Lower leg skin (tissue), 4 donors: ENCODE measurements at regions not wholly inside any gene's neighbourhood (a gene's known extent, or its start where the extent isn't known, plus 50 kb on each side); places are given as distances from the start of the nearest gene placed in this dataset.

Source experiments
- DNase-seq, 2 donors: peaks; one replicate each; pipeline ENCODE4 v3.0.0-alpha.2; 2019; ENCODE audit warnings: low spot score in 2 of 2
- H3K4me3 ChIP-seq: fragments of 200-600 bp; sonication (generic); 2 replicates; pipeline ENCODE4 v1.5.1; 2017; ENCODE audit warnings: mild to moderate bottlenecking, low read depth; ENCODE audit not compliant: poor library complexity, severe bottlenecking
- POLR2A ChIP-seq, 2 donors: fragments of 450-650 bp; IDR thresholded peaks; one replicate each; pipeline ENCODE4 v1.6.1; 2016 to 2017; ENCODE audit warnings: antibody characterized with exemption in 2 of 2, mild to moderate bottlenecking in 1 of 2, moderate library complexity in 1 of 2
- WGBS, 2 donors: methylation state at CpG; one replicate each; pipeline ENCODE4 v1.1.5; 2018; 5-methylcytosine and 5-hydroxymethylcytosine counted together
- intact Hi-C: fragments of 100-400 bp; cut with DNase I; formaldehyde crosslinking; loops from one replicate; pipeline ENCODE4 v1.15.0; 2023; ENCODE audit warnings: low total_unique reads
- TF ChIP-seq, protein P1 (sequence below), 3 donors: fragments of 450-650 bp; IDR thresholded peaks; one replicate each; pipeline ENCODE4 v1.5.1; 2016; ENCODE audit warnings: antibody characterized with exemption in 3 of 3, mild to moderate bottlenecking in 3 of 3, moderate library complexity in 2 of 3

DNA sequence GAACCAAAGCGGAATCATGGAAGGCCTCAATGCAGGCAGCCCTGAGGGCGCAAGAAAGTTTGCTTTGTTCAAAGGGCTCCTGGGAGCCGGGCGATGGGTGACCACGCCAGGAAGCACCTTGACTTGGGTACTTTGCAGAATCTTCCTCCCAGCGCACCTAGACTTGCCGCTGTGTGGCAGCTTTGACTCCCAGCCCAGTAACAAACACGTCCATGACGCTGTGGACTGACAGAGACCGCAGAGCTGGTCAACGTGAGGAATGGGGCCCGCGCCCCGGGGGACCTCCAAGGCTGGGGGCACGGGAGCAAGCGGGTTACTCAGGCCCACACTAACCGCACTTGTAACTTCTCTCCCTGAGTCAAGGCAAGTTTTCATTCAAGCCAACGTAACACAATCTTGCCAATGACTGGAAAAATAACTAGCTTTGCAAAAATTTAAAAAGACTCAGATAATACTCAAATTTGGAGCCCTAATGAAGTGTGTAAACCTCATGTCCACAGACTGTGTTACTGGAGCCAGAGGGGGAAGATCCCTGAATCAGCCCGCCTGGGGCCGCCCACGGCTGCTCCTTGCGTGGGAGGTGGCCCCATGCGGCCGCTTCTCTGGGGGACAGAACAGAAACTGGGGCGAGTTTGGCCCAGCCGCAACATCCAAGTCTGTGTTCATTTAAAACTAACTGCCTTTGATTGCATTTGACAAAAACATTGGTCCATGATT, 130.8 kb downstream of the DNAJB6 start:
- intact Hi-C loops = no loop called here
- DNase-seq = peak in 1 of 2 donors; percentile 78

DNA sequence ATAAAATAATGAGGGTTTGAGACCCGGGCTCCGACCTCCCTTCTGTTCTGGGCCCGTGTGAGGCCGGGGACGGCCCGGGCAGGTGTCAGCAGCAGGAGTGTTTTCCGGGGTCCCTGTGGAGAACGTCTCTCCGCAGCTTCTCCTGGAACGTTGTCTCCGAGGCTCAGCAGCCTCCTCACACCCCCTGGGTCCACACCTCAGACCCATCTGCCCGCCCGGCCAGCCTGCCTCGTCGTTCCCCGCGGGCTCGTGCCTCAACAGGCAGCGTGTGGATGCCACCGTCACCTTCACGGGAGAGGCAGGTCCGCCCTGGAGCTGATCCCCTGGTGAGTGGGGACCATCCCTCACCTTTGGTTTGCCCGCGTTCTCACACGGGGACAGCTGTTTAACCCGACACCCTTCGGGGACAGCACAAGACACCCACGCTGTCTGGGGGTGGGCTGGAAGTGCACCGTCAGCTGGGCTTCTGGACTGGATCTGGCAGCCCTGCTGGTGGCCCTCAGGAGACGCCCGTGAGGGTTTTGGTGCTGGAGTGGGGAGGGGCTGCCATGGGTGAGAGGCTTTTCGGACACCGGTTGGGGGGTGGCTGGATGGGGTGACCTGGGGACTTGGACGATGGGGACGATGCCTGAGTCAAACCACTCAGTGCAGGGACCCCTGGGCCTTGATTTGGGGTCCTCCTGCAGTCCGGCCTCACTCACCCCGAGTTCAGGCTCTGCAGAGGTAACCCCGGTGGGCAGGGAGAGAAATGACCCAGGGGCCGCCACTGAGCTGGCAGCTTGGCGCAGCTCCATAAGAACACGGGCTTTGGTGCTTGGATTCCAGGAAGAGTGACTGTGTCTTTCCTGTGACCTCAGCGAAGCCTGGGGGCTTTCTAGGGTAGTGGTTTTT, 131.7 kb downstream of the DNAJB6 start:
- peak in 1 of 2 donors; percentile 79 for DNase-seq

More for the DNA sequence above, 130.8 kb downstream of the DNAJB6 start:
- WGBS, 2 donors = 84 to 85% methylated on average over 26 of the region's 26 CpGs
- no peak for TF ChIP-seq POLR2A (IDR thresholded peaks at IDR 0.05)
- TF ChIP-seq, protein P1, sequence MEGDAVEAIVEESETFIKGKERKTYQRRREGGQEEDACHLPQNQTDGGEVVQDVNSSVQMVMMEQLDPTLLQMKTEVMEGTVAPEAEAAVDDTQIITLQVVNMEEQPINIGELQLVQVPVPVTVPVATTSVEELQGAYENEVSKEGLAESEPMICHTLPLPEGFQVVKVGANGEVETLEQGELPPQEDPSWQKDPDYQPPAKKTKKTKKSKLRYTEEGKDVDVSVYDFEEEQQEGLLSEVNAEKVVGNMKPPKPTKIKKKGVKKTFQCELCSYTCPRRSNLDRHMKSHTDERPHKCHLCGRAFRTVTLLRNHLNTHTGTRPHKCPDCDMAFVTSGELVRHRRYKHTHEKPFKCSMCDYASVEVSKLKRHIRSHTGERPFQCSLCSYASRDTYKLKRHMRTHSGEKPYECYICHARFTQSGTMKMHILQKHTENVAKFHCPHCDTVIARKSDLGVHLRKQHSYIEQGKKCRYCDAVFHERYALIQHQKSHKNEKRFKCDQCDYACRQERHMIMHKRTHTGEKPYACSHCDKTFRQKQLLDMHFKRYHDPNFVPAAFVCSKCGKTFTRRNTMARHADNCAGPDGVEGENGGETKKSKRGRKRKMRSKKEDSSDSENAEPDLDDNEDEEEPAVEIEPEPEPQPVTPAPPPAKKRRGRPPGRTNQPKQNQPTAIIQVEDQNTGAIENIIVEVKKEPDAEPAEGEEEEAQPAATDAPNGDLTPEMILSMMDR (IDR thresholded peaks at IDR 0.05) = no peak
- no peak overlapping the region for H3K4me3 ChIP-seq

DNA sequence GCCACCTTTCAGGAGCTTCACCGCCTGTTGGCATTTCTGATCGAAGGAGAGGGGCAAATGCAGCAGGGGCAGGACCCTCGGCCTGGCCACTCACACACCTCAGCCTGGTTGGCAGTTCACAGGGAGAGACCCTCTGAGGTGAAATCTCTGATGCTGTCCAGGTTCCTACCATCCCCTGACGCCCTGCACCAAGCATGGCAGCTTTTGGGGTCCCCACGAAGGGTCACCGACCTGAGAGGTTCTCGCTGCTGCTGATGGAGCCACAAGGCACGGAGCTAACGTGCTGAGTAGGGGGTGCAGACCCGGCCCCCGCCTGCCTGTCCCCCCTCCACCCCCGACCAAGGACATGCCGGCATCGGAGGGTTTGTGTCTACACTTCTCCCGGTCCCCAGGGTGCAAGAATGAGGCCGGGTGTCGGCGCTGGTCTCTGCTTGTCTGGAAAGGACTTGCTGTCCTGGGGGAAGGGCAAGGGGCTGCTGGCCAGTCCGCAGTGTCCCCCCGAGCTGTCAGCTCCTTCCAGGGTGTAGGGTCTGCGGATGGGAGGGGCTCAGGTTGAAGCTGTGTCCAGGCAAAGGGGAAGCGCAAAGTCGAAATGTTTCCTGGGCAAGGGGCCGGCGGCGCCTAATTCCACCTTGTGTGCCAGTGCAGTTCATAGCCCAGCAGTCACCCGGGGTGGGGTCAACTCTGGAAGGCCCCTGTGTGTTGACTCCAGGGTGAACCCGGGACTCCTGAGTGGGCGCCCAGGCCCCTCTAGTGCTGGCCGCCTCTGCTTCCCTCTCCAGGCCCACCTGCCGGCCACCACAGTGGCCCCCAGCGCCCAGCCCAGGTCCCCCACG, 132.6 kb downstream of the DNAJB6 start:
- 84% methylated on average over 27 to 31 of the region's 33 CpGs for WGBS, 2 donors
- no peak for TF ChIP-seq POLR2A (IDR thresholded peaks at IDR 0.05)
- TF ChIP-seq, protein P1 (IDR thresholded peaks at IDR 0.05) = no peak
- DNase-seq = peak in 1 of 2 donors; percentile 83
- intact Hi-C loops = no loop called here
- no peak overlapping the region for H3K4me3 ChIP-seq

More for the DNA sequence above, 131.7 kb downstream of the DNAJB6 start:
- H3K4me3 ChIP-seq = no peak overlapping the region
- intact Hi-C loops = no loop called here
- TF ChIP-seq, protein P1 (IDR thresholded peaks at IDR 0.05) = no peak
- TF ChIP-seq POLR2A (IDR thresholded peaks at IDR 0.05) = no peak
- WGBS, 2 donors = 74 to 76% methylated on average over 42 of the region's 42 CpGs

DNA sequence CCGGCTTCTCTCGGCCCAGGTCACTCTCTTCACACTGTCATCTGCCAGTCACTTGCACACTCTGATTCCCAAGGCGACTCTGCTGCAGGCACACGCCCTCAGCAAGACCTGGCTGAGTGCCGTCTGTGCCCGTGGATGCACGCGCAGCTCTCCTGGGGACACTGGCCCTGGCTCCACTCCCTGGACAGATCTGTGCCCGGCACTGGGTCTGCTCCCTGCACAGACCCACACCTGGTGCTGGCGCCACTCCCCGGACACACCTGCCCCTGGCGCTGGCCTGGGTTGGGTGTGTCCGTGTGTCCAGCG, 133.2 kb downstream of the DNAJB6 start:
- WGBS, 2 donors = 86 to 95% methylated on average over 11 to 14 of the region's 14 CpGs
- intact Hi-C loops = no loop called here
- no peak overlapping the region for H3K4me3 ChIP-seq
- TF ChIP-seq POLR2A (IDR thresholded peaks at IDR 0.05) = no peak
- TF ChIP-seq, protein P1 (IDR thresholded peaks at IDR 0.05) = no peak
- DNase-seq = no peak

DNA sequence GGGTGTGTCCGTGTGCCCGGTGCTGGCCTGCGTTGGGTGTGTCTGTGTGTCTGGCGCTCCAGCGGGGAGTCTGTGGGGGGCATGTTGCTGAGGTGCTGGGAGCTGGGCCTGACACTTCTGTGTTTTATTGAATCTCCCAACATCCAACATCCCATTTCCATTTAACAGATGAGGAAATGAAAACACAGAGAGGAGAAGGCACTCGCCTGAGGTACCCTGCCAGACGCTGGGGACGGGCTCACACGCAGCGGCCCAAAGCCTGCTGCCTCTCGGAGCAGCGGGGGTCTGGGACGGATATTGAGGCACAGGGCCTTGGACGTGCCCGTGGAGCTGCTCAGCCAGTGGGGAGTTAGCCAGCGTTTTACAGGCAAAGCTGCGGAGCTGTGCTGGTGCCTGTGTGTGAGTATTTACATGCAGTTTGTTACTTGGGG, 133.9 kb downstream of the DNAJB6 start:
- intact Hi-C loops = no loop called here
- peak in 1 of 2 donors; percentile 50 for DNase-seq
- no peak overlapping the region for H3K4me3 ChIP-seq
- WGBS, 2 donors = 79 to 82% methylated on average over 15 to 16 of the region's 17 CpGs
- TF ChIP-seq, protein P1 (IDR thresholded peaks at IDR 0.05) = no peak
- no peak for TF ChIP-seq POLR2A (IDR thresholded peaks at IDR 0.05)
